SHP77 treated with DMSO at 0.1 percent for 48 hours (cell line): ENCODE measurements at regions not wholly inside any gene's neighbourhood (a gene's known extent, or its start where the extent isn't known, plus 50 kb on each side); places are given as distances from the start of the nearest gene placed in this dataset.
"Not testable (repeated sequence)": the region's sequence is repeated elsewhere in the genome, so short reads cannot be mapped to it uniquely, and the experiment has no call there.

Source experiments
- DNase-seq: peaks from one replicate; lab custom pipeline; 2025; lab: John Stamatoyannopoulos, UW

DNA sequence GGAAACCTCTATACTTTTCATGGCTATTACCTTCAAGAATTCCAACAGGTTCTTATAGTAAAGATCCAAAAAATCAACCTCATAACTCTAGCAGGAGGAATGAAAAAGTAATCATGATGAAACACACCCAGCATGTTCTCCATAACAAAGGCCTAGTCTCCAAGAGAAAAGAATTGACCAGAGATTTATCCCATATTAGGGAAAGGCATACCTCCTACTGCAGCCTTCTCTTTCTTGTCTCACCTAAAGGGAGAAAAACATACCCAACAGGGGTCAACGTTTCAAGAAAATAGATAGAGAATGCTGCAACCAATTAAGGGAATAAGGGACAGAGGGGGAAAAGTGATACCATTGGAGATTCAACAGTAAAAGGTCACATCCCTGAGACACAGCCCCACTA lies 262.5 kb downstream of the FRK start:
- DNase-seq = no peak

DNA sequence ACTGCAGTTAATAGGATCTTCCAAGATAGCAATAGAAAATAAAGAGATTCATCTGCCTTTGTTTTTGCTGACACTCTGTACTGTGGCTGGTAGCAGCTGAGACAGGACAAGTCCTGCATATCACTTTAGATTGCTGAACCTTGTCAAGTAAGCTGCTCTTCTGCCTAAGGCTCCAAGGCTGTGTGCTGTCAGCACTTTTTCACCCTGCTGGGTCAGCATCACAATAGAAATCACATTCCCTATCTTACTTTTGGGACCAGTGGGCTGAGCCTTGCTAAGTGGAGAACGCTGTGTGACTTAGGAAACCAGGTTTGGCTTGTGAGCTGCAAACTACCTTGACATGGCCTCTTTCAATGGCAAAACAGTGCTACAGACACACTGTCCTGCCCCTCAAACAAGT lies 263.9 kb downstream of the FRK start:
- DNase-seq = no peak

DNA sequence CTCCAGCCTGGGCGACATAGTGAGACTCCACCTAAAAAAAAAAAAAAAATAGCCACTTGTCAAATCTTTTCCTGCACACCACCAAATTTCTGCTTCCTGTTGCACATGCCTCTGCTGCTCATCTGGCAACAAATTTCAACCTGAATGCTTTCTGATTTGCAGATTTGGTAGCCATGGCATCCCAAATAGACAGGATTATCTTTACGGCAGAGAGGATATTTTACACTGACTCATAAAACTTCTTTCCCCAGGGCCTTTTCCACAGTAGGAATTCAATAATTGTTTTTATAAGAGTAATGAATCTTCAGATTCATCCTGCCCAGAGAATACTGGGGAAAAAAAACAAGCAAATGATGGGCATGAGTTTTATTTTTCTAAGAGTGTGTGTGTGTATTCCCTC lies 264.6 kb downstream of the FRK start:
- DNase-seq = no peak

DNA sequence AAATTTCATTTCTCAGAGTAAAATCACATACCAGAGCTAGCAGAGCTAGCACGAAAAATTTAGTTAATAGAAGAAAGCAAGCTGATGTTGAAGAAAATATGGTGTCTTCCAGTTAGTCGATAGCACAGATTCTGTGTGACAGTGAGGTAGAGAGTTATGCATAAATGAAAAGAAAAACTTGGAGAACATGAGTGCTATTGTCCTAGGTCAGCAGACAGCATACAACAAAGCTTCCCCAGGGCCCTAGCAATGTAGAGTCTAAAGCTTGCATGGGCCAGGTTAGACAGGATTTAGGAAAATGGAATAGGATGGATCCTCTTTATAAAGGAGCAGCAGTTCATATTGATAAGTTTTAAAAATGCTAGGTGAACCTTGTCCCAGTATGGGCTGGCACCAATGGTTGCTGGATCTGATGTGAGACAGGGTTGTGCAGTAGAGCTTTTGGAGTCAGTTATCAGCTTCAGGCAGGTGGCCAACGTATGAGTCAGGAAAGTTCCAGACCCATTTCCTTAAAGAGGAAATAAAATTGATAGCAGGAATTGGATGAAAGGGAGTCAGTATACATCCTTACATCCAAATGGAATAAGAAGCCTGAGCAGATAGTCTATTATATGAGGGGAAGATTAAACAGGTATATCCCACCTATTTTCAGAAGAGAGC lies 277.2 kb downstream of the FRK start:
- DNase-seq = no peak

DNA sequence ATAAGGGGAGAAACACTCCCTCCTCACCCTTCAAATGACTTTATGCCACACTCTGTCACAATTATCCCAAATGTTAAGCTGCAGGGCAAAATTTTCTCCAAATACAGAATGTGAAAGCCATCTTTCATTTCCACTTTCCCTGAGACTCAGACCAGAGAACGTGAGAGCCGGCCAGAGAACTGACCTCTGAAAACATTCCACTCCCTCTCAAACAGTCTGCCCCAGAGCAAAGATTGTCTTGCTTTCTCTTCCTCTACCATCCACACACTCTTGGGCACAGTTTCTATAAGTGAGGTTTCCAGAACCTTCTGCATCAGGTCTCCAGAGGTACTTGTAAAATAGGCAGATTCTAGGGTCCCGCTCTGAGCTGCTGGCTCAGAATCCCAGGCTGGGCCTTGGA lies 278.1 kb downstream of the FRK start:
- DNase-seq = no peak

DNA sequence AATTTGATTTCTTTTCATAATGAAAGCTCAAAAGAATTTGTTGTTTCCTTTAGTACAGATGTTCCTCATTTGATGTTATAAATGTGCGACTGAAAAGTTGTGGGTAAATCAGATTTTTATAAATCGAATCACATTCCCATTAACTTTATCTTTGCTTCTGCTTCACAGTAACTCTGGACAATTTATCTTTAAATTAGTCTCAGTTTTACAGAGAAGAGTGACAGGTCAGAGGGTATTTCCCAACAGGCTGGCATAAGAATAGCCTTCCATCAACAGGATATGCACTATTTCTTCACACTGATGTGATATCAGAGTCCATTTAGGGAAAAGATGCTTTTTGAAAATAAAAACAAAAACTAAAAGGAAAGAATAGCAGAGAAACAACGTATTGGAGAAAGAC lies 286.9 kb downstream of the FRK start:
- no peak for DNase-seq

DNA sequence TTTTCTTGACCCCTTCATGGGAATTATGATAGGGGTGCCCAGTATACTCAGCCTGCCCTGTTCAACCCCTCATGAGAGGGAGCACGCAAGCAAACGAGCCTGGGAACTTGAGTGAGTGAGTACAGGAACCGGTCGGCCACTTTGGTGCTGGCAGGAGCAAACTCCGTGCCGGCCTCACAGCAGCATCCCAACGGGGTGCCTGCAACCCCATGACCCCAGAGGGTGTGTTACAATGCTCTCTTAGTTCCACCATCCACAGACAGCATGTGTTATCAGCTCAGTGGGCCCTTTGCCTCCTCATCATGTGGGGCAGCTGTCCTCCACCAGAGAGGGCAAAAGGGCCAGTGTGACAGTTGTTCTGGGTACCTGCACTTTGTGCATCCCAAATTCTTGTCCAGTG lies 289.8 kb downstream of the FRK start:
- DNase-seq = no peak

DNA sequence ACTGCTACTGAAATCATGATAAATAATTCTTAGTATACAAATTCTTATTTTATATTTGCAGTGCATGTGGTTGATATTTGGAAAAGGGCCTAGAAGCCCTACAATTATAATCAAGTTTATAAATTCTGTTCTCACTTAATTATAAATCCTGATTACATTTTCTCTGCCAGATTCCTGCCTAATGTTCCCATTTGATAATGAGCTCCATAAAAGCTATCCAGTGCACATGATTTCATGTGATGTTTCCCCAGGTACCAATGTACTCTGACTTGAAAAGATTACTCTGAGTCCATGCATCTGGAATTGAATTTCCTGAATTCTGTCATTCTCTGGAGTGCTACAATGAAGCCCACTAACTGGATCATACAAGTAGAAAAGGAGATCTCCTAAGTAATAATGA lies 292.2 kb downstream of the FRK start:
- no peak for DNase-seq

DNA sequence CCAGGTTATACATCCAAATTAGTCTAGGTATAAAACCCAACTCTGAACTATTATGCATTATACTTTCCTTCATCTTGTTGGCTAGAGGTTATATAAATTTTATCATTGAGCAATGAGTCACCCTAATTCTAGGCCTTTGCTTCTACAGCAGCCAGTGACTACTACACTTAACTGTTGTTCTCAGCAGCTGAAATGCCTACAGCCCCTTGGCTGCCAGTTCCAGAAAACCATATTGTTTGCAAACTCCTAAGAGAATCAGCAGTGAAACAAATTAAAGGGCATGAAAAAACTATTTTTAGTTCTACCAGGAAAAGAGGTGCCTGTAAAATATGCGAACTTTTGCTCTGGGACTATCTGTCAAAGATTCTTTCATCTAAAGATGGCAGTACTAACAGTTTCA lies 292.8 kb downstream of the FRK start:
- no peak for DNase-seq

DNA sequence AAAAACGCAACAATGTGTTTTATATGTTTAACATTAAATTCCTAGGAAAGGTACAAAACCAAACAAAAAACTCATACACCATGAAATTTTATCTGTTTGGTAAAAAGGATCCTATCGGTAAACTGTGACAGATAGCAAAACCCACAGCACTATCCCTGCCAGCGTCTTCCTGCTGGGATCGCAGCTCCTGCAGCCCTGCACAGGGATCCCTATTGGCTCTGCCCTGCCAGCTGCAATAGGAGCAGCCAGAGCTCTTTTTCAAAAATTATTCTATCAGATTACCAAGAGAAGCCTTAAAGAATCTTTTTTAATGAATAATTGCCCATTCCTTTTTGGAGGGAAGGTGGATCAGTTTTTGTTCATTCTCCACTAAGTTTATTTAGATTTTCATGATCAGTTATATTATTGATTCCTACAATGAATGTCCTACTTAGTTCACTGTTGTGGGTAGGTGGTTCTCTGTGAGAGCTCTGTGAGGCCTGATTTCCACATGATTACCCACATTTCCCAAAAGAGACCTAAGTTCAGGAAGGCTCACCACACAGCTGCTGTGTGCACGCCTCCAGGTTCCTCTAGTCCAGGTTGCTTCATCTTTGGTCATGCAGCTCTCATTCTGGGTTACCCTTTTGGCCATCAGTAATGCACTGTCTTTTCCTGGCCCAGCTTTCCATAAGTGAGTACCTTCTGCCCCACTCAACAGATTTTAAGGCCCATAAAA lies 293.8 kb downstream of the FRK start:
- DNase-seq = no peak

DNA sequence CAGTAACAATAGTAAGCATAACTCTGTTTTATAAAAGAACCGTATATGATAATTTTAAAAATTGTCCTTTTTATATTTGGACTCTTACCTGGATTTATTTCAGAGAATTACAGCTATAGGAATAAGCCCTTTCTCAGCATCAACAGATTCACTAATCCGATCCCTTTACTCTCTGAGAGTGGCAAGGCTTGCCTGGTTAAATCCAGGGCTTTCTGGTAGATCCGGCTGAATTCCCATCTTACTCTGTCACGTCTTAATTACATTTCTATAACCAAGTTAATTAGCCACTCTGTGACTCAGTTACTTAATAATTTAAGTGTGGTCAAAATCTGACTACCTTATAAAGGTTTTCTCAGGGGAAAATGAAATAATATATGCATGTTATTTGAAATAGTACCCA lies 294.7 kb downstream of the FRK start:
- DNase-seq = no peak

DNA sequence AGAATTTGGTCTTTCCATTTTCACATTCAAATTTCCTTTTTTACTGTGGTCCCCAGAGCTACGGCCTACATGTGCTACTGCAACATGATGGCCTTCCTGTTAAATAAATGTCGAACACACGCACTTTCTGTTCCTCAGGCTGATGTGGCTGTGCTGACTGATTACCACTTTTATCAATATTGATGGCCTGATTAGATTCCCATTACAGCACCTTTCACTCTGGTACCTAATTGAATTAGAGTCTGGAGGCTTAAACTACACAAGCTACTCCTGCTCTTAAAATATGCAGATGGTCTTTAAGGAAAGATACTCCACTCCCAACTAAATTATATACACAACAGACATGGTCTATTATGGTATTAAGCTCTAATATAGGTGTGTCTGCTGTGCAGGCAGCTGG lies 301.6 kb downstream of the FRK start:
- DNase-seq = no peak

DNA sequence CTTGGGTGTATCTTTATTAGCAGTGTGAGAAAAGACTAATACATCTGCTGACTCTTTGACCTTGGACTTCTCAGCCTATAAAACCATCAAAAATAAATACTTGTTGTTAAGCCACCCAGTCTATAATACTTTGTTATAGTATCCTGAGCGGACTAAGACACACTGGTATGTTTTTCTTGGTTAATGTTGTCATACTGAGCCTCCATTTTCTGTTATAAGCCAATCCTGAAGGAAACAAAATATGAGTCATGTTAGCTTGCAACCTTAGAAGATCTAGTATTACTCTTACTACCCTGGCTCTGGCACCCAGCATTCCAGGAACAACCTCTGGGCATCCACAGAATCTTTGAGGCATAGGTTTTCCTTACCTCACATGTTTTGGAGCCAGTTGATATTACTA lies 307.2 kb downstream of the FRK start:
- DNase-seq = no peak

DNA sequence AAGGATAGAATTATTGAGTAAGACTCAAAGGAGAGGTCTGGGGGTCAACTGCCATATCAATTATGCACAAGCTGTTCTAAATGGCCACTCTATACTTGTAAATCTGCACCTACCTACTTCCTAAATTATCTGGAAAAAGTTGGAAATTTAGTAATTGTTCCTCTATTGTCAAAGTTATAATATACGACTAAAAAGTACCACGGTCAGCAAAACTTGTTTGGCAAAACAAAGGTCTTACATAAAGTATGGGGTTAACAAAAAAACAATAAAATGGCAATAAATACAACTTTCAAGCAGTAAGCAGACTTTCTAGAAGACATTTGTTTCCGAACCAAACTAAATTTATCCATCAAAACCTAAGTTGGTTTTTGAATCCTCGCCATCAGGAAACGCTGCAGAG lies 309.7 kb downstream of the FRK start:
- no peak for DNase-seq

DNA sequence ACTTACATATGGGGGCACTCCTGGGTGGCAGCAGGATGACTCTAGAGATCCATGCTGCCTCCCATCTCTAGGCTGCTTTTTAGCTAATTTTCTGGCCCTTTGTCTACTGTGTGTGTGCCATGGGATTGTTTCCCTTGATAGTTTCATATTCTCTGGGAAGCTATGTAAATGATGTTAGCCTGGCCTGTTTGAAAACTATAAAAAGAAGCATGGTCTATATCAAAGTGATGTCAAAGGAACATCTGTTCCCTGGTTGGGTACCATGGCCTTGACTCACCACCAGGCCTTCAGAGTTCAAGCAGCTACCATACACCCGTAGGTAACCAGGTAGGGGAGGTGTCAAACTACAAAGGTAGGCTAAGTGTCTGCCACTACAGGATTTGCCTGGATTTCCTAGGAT lies 310.4 kb downstream of the FRK start:
- DNase-seq = no peak

DNA sequence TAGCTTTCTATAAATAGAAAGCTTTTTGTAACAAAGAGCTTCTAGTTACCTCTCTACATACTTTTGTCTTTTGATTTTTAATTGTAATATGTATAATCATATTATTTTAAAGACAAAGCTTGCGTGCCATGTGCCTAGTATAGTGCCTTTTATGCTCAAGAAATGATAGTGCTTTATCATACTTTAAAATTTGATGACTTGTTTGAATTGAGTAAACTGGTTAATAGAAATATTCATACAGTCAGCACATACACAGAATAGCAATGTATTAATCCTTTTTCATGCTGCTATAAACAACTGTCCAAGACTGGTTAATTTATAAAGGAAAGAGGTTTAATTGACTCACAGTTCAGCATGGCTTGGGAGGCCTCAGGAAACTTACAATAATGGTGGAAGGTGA lies 313.0 kb downstream of the FRK start:
- DNase-seq = no peak

DNA sequence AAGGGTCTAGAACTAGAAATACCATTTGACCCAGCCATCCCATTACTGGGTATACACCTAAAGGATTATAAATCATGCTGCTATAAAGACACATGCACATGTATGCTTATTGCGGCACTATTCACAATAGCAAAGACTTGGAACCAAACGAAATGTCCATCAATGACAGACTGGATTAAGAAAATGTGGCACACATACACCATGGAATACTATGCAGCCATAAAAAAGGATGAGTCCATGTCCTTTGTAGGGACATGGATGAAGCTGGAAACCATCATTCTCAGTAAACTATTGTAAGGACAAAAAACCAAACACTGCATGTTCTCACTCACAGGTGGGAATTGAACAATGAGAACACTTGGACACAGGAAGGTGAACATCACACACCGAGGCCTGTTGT lies 314.1 kb downstream of the FRK start:
- not testable (repeated sequence) for DNase-seq

DNA sequence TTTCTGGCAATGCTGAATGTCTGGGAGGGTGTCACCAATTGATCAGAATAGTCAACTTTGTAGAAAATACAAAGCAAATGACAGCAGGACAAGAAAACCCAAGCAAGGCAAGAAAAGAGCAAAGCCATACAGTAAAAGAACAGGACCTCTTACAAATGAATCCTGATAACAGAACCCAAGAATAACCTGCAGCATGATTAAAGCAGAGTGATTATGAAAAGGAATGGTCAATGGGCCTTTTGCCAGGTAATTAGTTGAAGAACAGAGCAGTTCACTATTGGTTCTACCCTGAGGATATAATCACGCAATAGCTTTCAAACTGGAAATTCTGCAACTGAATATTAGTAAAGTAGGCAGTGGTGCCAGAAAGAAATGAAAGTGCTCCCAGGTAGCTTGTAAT lies 319.8 kb downstream of the FRK start:
- DNase-seq = no peak

DNA sequence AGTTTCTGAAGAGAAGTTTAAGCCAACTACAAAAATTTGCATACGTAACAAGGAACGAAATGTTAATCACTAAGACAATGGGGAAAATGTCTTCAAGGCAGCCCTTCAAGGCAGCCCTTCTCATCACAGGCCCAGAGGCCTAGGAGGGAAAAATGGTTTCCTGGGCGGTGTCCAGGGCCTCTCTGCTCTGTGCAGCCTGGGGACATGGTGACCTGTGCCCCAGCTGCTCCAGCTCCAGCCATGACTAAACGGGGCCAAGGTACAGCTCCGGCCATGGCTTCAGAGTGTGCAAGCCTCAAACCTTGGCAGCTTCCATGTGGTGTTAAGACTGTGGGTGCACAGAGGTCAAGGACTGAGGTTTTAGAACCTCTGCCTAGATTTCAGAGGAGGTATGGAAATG lies 325.1 kb downstream of the FRK start:
- no peak for DNase-seq

DNA sequence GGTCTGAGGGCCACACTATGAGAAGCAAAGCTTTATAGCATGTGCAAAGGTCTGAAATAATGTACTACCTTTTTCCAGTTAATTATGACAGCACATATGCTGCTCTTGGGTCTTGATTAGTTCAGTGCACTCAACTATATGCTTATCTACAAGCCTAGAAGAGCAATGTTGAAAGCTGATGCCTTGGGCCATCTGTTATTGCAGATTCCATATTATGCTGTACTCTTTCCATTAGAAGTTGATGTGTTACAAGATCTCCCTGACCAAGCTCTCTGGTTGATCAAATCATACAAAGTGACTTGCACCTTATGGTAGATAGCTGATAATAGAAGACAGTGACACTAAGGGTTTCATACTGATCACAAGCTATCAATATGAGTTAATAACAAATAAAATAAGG lies 327.3 kb downstream of the FRK start:
- no peak for DNase-seq

DNA sequence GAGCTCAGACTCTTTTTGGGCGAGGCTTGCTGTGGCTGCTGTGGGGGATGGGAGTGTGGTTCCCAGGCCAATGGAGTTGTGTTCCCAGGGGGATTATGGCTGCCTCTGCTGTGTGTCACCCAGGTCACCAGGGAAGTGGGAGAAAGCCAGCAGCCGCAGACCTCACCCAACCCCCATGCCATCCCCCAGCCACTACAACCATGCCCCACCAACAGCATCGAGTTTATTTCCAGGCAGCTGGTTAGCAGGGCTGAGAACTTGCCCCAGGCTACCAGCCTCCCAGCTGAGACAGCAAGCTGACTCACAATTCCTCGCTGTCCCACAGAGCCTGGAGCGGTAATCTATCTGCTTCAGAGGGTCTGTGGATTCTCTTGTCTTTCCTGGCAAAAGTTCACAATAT lies 331.7 kb downstream of the FRK start:
- no peak for DNase-seq

DNA sequence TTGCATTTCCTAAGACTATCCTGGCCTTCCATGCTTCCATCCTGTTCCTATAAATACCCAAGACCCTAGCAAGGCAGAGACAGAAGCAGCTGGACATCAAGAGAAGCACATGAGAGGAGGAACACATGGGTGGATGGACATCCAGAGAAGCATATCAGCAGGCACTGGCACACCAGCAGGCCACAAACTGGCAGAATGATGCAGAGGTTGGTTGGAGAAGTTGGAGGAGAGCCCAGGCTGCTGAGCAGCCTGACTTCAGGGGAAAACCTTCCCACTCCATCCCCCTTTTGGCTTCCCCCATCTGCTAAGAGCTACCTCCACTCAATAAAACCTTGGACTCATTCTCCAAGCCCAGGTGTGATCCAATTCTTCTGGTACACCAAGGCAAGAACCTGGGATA lies 332.5 kb downstream of the FRK start:
- no peak for DNase-seq

DNA sequence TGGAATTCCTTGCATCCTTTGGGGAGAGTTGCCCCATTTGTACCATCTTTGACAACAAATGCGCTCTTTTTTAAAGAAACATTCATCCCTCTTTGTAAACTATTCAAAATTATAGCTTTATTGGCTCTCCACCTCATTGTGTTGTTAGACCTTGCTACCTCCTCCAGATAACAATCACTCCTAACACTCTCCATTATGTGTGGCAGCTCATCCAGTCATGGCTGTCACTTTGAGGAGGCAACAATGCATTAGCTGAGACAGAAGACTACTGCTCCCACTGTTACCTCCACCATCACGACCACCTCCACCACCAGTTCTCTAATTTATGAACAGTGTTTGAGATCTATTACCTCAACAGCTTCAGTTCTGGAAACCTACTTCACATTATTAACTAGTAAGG lies 339.1 kb downstream of the FRK start:
- DNase-seq = no peak

DNA sequence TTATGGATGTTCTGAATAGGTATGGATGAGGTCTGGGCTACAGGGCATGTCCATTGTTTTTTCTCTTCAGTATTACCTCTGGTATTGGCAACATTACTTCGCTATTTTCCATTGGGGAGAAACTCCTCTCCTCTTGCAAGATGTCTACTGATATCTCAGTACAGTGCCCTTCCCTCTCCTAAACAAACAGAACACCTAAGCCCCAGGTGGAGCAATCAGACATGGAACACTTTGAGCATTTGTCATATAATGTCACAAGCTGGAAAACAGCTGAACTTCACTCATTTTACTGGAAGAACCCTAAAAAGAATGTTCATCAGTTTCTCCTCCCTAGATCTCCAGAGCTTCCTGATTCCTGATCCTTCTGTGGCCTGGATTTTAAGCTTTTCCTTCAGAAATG lies 339.8 kb downstream of the FRK start:
- DNase-seq = no peak
